ENCODE measurements at regions not wholly inside any gene's neighbourhood (a gene's known extent, or its start where the extent isn't known, plus 50 kb on each side); places are given as distances from the start of the nearest gene placed in this dataset.

GRCh38 chr7:139561-140243 lies 52.7 kb upstream of the FAM20C start:
- no peak for DNase-seq

GRCh38 chr7:140996-141395 lies 51.4 kb upstream of the FAM20C start:
- DNase-seq: no peak

- no peak for DNase-seq
These were observed 50.0 kb upstream of the FAM20C start for GRCh38 chr7:142248-142941.

Measured in fibroblast of upper back skin (primary cell).